HL-60 (cell line): ENCODE measurements at regions not wholly inside any gene's neighbourhood (a gene's known extent, or its start where the extent isn't known, plus 50 kb on each side); places are given as distances from the start of the nearest gene placed in this dataset.

Experiments used
- CTCF ChIP-seq: IDR thresholded peaks from one replicate; pipeline ENCODE4 v1.5.1; 2011; ENCODE audit warnings: low read length, control low read depth, inconsistent platforms; ENCODE audit not compliant: insufficient read depth
- GABPA ChIP-seq: IDR thresholded peaks from 2 replicates; pipeline ENCODE4 v1.6.1; 2012; ENCODE audit warnings: low read depth
- POLR2AphosphoS5 ChIP-seq: IDR thresholded peaks from 2 replicates; pipeline ENCODE4 v1.6.1; 2012; ENCODE audit warnings: low read depth
- REST ChIP-seq: IDR thresholded peaks from 2 replicates; pipeline ENCODE4 v1.6.1; 2012; ENCODE audit warnings: low read depth; ENCODE audit not compliant: insufficient replicate concordance
- SPI1 ChIP-seq: IDR thresholded peaks from 2 replicates; pipeline ENCODE4 v1.6.1; 2012; ENCODE audit warnings: low read depth, mild to moderate bottlenecking, borderline replicate concordance

DNA sequence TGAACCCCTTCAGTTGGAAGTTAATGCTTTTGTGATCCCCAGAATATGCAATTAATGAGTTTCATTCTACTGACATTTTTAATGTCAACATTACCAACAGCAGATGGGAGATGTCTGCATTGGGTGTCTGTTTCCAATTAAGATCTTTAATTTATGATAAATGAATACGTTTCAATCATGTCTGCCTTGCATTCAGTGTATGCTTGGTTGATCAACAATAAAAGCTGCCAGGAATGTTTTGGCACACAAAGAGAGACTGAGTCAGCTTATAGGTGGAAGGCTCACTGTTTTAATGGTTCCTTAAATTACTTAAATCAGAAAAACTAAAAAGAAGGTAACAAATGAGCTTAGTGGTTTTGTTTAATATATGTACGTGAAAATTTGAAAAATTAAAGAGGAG is 359.9 kb upstream of the CNKSR2 start:
- TF ChIP-seq REST (no peak), CTCF (no peak), POLR2AphosphoS5 (no peak), GABPA (no peak), SPI1 (no peak)
